Activated naive CD4-positive, alpha-beta T cell treated with anti-CD3 and anti-CD28 coated beads, Interleukin-2, amount 10 ng/mL, durations not matched to agents 7 days and 5 days (primary cell): ENCODE measurements at regions not wholly inside any gene's neighbourhood (a gene's known extent, or its start where the extent isn't known, plus 50 kb on each side); places are given as distances from the start of the nearest gene placed in this dataset.
"Not testable (repeated sequence)": the region's sequence is repeated elsewhere in the genome, so short reads cannot be mapped to it uniquely, and the experiment has no call there.

Source experiments
- CTCF ChIA-PET: fragments of 350-600 bp; sonication (Branson Sonifier 250); formaldehyde crosslinking; loops from one replicate; lab custom pipeline; 2021; ENCODE audit warnings: antibody characterized with exemption; lab: Charles Lee
- DNase-seq: peaks from one replicate; pipeline ENCODE4 v3.0.0-alpha.2; 2020
- H3K27ac Mint-ChIP-seq: one replicate; pipeline ENCODE4 v1.8.0; 2021; ENCODE audit warnings: mild to moderate bottlenecking, moderate library complexity, mixed read lengths
- H3K27me3 Mint-ChIP-seq: one replicate; pipeline ENCODE4 v1.8.0; 2021; ENCODE audit warnings: mild to moderate bottlenecking, mixed read lengths
- H3K36me3 Mint-ChIP-seq: one replicate; pipeline ENCODE4 v1.8.0; 2021; ENCODE audit warnings: mixed read lengths
- H3K4me1 Mint-ChIP-seq: one replicate; pipeline ENCODE4 v1.8.0; 2021; ENCODE audit warnings: mixed read lengths
- H3K4me3 Mint-ChIP-seq: one replicate; pipeline ENCODE4 v1.8.0; 2021; ENCODE audit warnings: mild to moderate bottlenecking, moderate library complexity, mixed read lengths
- H3K9me3 Mint-ChIP-seq: one replicate; pipeline ENCODE4 v1.8.0; 2021; ENCODE audit warnings: mixed read lengths

DNA sequence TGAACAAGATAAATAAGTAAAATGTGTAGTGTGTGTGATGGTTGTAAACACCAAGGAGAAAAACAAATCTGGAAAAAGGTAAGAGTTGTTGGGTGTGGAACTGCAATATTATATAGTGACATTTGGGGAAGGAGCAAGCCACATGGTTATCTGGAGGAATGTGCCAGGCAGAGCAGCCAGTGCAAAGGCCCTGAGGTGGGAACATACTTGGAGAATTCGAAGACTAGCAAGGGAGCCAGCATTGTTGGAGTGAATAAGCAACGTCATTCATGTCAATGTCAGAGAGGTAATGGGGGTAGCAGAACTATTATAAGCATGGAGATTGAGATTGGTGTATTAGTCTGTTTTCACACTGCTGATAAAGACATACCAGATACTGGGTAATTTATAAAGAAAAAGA, 241.5 kb upstream of the LHX5 start:
- no peak for DNase-seq
- Mint-ChIP-seq H3K27me3 (peaks cover 3% of the 10 kb centered on the region), H3K4me1 (no peaks in the 10 kb centered on the region), H3K9me3 (no peaks in the 10 kb centered on the region), H3K36me3 (no peaks in the 10 kb centered on the region), H3K4me3 (no peak overlapping the region), H3K27ac (no peak overlapping the region)
- CTCF ChIA-PET = no interaction called here

DNA sequence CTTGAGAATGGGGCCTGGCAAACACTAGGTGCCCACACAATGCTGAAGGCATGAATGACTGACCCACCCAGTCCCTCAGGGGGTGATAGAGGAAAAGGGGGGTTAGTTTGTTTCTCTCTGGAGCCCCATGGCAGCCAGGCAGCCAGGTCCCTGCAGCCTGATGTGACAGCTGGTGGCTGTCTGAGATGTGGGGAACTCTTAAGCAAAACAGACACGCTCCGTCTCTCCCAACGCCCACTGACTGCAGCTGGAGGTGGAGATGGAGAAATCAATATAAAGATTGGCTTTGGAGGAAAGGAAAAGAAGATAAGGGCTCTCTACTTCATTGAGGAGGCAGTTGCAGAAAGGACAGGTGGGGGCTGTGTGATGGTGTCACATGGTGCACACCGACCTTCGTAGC, 240.8 kb upstream of the LHX5 start:
- H3K36me3 Mint-ChIP-seq = no peaks in the 10 kb centered on the region
- no peak overlapping the region for H3K27ac Mint-ChIP-seq
- H3K4me3 Mint-ChIP-seq = no peak overlapping the region
- no peaks in the 10 kb centered on the region for H3K9me3 Mint-ChIP-seq
- peaks cover 3% of the 10 kb centered on the region for H3K27me3 Mint-ChIP-seq
- DNase-seq = no peak
- CTCF ChIA-PET = no interaction called here
- no peaks in the 10 kb centered on the region for H3K4me1 Mint-ChIP-seq

DNA sequence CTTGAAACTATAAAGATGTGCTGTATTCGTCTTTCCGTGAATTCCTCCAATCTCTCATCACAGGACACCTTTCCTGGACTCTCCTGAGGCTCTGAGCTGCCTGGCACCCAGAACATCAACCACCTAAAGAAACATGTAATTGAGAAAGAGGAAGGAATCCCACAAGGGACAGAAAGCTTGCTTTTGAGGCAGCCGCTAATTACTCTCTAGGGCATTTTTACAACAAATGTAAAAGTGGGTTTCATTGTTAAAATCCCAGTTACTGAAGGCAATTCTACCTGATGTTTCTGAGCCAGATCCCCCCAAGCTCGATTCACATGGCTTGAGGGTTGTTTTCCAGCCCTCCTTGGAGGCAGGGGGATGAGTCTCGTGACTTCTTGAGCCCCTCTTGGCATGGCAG, 238.5 kb upstream of the LHX5 start:
- Mint-ChIP-seq H3K9me3 (no peaks in the 10 kb centered on the region), H3K36me3 (no peaks in the 10 kb centered on the region), H3K27ac (no peak overlapping the region), H3K27me3 (peaks cover 3% of the 10 kb centered on the region), H3K4me3 (no peak overlapping the region), H3K4me1 (no peaks in the 10 kb centered on the region)
- CTCF ChIA-PET = no interaction called here
- no peak for DNase-seq

DNA sequence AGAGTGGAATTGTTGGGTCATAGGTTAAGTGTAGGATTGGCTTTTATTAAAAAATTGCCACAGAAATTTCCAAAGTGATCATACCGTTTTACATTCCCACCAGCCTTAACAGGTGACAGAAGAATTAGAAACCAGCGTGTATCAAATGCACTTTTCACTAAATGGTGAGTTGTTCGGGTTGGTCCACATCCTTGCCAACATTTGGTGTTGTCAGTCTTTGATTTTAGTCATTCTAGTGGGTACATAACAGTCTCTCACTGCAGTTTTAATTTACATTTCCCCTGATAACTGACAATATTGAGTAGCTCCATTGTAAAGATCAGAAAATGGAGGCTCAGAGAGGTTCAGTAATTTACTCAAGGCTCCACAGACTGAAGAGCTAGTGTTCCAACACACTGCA, 237.8 kb upstream of the LHX5 start:
- Mint-ChIP-seq H3K9me3 (no peaks in the 10 kb centered on the region), H3K27ac (no peak overlapping the region), H3K36me3 (no peaks in the 10 kb centered on the region), H3K4me3 (no peak overlapping the region), H3K27me3 (peaks cover 3% of the 10 kb centered on the region), H3K4me1 (no peaks in the 10 kb centered on the region)
- no peak for DNase-seq
- CTCF ChIA-PET = no interaction called here

DNA sequence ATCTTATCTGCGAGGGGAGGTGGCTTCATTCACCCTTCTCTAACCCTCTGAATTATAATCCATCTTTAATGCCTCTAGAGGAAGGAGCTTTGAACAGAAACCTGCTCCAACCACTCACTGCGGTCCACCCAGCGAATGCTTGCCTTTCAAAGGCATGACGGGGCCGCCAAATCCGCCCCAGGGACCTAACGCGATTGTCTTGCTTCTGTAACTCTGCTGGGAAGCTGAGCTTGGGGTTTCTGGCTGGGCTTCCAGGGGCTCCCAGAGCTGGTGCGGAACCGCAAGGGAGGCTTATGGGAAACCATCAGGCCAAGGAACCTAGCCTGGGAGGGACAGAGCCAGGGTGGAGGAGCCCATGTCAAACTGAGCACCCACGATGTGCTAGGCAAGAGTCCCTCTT, 231.2 kb upstream of the LHX5 start:
- DNase-seq = no peak
- Mint-ChIP-seq H3K4me3 (no peak overlapping the region), H3K27ac (no peak overlapping the region), H3K27me3 (peaks cover 10% of the 10 kb centered on the region), H3K9me3 (no peaks in the 10 kb centered on the region), H3K4me1 (no peaks in the 10 kb centered on the region), H3K36me3 (no peaks in the 10 kb centered on the region)
- CTCF ChIA-PET = no interaction called here

DNA sequence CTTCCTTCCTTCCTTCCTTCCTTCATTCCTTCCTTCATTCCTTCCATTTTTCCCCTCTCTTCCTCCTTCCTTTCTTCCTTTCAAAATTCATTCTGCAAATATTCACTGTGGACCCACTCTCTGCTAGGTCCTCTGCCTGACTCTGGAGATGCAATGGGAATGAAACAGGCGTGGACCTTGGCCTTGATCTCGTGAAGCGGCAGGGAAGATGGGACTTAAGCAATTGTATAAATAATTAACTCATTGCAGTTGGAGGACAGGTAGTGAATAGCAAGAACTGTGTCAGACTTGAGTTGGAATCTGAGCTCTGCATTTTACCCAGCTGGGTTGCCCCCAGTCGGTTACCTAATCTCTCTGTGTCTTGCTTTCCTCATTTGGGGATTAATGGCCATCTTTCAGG, 230.6 kb upstream of the LHX5 start:
- no peak for DNase-seq
- Mint-ChIP-seq H3K27ac (no peak overlapping the region), H3K36me3 (no peaks in the 10 kb centered on the region), H3K27me3 (peaks cover 13% of the 10 kb centered on the region), H3K4me1 (no peaks in the 10 kb centered on the region), H3K9me3 (no peaks in the 10 kb centered on the region), H3K4me3 (no peak overlapping the region)
- CTCF ChIA-PET = no interaction called here

DNA sequence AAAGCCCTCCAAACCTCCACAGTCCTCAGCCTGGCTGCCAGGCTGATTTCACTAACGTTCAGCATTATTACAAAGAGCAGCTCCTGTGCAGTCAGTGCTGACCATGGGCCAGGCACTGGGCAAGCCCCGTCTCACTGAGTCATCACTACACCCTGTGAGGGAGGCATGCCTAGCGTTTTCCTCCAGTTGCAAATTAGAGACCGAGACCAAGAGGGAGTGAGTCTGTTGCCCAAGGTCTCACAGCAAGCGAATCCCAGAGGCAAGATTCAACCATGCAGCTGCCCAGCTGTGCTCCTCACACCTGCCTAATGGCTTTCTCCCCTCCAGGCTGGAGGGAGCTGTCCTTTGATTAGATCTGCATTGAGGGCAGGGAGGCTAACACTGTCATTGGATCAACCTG, 229.3 kb upstream of the LHX5 start:
- CTCF ChIA-PET = no interaction called here

DNA sequence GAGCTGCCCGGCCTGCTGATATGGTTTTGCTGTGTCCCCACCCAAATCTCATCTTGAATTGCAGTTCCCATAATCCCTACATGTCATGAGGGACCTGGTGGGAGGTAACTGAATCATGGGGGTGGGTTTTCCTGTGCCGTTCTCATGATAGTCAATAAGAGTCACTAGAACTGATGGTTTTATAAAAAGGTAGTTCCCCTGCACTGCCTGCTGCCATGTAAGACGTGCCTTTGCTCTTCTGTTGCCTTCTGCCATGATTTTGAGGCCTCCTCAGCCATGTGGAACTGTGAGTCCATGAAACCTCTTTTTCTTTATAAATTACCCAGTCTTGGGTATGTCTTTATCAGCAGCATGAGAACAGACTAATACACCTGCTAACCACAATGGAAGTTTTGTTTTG, 228.3 kb upstream of the LHX5 start:
- peaks cover 13% of the 10 kb centered on the region for H3K27me3 Mint-ChIP-seq
- H3K27ac Mint-ChIP-seq, H3K4me3 Mint-ChIP-seq, H3K9me3 Mint-ChIP-seq, H3K36me3 Mint-ChIP-seq, H3K4me1 Mint-ChIP-seq, DNase-seq, CTCF ChIA-PET: not testable (repeated sequence)

More for the DNA sequence above, 229.3 kb upstream of the LHX5 start:
- H3K4me3 Mint-ChIP-seq = no peak overlapping the region
- no peaks in the 10 kb centered on the region for H3K4me1 Mint-ChIP-seq
- peaks cover 13% of the 10 kb centered on the region for H3K27me3 Mint-ChIP-seq
- no peak for DNase-seq
- H3K9me3 Mint-ChIP-seq = no peaks in the 10 kb centered on the region
- H3K27ac Mint-ChIP-seq = no peak overlapping the region
- no peaks in the 10 kb centered on the region for H3K36me3 Mint-ChIP-seq

DNA sequence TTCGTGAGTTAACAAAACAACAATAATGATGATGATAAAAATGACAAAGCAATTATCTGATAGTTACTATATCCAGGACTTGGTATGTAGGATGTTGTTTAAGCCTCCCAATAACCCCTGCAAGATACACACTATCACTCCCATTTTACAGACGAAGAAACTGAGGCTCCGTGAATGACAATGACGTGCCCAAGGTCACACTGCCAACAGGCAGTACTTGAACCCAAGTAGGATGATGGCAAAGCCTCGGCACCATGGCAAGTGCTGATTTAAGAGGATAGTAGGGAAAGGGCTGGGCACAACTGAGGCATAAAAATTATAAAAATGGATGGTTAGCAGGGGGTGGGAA, 226.8 kb upstream of the LHX5 start:
- Mint-ChIP-seq H3K9me3 (no peaks in the 10 kb centered on the region), H3K27me3 (peaks cover 13% of the 10 kb centered on the region), H3K27ac (no peak overlapping the region), H3K4me3 (no peak overlapping the region), H3K36me3 (no peaks in the 10 kb centered on the region), H3K4me1 (no peaks in the 10 kb centered on the region)
- CTCF ChIA-PET = no interaction called here
- no peak for DNase-seq

DNA sequence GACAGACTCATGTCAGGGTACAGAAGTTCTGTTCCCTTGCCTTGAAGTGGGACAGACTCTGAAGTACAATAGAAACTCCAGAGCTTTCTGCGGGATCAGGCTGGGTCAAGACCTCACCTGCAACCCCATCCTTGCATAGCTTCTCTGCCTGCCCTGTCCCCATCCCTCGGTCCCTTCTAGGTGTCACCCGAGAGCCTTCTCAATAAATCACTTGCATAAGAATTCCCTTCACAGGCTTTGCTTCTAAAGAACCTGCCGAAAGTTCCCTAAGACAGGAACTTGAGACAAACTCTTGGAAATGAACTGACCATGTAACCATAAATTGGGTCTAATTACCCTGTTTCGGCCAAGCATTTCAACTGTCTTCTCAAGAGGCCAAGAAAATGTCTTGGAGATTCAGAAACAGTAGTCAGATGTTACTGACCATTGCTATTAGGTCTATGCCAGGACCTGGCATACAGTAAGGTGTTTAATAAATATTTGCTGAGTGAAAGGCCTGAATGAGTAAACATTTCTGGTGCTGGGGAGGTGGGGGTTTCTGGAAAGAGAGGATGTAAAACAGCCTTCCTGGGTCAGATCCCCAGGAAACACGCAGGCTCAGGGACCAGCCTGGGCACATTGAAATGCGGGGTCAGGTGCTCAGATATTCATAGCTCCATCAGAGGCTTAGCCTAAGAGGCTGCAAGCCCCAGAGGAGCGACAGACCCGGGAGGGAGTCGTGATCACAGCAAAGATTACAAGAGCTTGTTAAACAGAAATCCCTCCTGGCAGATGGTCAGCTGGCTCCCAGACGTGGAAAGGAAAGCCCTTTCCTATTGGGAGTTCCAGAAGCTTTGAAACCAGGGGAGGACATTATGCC, 226.2 kb upstream of the LHX5 start:
- Mint-ChIP-seq H3K36me3 (no peaks in the 10 kb centered on the region), H3K27ac (no peak overlapping the region), H3K4me1 (no peaks in the 10 kb centered on the region), H3K27me3 (peaks cover 13% of the 10 kb centered on the region), H3K9me3 (no peaks in the 10 kb centered on the region), H3K4me3 (no peak overlapping the region)
- CTCF ChIA-PET = no interaction called here
- DNase-seq = no peak

DNA sequence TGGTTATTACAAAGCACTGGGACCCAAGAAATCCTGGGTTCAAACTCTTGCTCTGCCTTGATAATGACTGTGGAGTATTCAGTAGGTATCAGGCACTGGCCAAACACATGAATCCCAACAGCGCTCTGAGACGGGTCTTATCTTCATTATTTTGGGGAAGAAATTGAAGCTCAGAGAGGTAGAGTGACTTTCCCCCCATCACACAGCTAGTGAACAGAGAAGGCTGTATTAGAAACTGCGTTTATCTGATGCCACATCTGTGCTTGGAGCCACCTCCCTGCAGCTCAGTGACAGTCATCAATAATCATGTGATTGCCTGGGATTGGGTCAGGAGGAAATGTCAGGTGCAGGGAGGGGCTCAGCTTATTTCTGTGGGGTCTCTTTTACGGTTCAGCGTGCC, 225.4 kb upstream of the LHX5 start:
- Mint-ChIP-seq H3K9me3 (no peaks in the 10 kb centered on the region), H3K36me3 (no peaks in the 10 kb centered on the region), H3K4me3 (no peak overlapping the region), H3K27me3 (peaks cover 13% of the 10 kb centered on the region), H3K4me1 (no peaks in the 10 kb centered on the region), H3K27ac (no peak overlapping the region)
- CTCF ChIA-PET = no interaction called here
- no peak for DNase-seq

DNA sequence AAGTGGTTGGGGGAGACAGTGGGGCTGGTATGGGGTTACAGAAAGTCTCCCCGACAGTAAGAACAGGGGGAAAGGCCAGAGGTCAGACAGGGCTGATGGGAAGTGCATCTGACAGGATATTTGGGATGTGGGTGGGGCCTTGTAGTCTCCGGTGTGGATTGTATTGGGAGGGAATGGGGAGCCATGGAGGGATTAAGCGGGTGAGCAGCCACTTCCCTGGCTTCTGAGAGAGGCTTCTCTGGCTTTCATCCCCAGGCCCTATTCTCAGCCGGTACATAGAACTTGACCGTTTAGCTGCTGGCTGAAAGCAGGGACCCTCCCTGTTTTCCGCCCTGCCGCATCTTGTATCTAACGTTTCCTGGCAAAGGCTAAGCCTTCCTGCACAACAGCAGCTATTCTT, 222.0 kb upstream of the LHX5 start:
- H3K4me1 Mint-ChIP-seq = no peaks in the 10 kb centered on the region
- no peak overlapping the region for H3K4me3 Mint-ChIP-seq
- peaks cover 7% of the 10 kb centered on the region for H3K27me3 Mint-ChIP-seq
- CTCF ChIA-PET = no interaction called here
- H3K9me3 Mint-ChIP-seq = no peaks in the 10 kb centered on the region
- no peak for DNase-seq
- H3K36me3 Mint-ChIP-seq = no peaks in the 10 kb centered on the region
- H3K27ac Mint-ChIP-seq = no peak overlapping the region

DNA sequence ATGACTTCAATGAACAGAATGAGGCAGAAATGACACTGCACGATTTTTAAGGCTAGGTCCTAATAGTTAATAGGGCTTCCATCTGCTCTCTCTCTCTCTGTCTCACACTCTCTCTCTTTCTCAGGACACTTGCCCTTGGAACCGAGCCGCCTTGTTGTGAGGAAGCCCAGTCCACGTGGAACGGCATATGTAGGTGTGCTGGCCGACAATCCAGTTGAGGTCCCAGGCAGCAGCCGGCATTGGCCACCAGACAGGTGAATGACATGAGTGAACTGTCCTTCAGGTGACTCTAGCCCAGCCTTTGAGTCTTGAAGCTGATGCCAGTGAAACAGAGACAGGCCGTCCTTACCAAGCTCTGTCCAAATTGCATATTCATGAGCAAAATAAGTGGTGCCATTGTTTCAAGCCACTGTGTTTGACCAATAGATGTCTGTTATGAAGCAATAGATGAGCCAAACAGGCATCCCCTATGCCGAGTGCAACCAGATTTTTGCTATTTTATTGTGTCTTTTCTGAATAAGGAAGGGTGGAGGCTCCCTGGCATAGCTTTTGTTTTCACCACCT, 217.5 kb upstream of the LHX5 start:
- Mint-ChIP-seq H3K4me1 (no peaks in the 10 kb centered on the region), H3K36me3 (no peaks in the 10 kb centered on the region), H3K4me3 (no peak overlapping the region), H3K27ac (no peak overlapping the region), H3K9me3 (no peaks in the 10 kb centered on the region), H3K27me3 (no peaks in the 10 kb centered on the region)
- CTCF ChIA-PET = no interaction called here
- no peak for DNase-seq

DNA sequence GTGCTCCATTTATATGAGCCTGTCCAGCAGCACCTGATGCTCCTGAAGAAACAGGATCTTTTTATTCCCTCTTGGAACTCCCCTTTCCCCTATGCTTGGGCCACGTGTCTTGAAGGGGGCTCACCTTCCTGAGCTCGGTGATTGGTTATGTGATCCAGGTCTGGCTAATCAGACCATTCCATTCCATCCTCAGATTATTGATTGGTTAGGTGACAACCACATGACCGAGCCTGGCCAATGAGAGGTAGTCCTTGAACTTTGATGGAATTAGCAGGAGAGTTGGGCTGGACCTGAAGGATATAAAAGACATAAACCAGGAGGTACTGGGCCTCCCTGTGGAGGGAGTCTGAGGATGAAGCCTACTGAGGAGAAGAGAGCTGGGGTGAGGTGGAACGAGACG, 216.6 kb upstream of the LHX5 start:
- Mint-ChIP-seq H3K4me3 (no peak overlapping the region), H3K27me3 (no peaks in the 10 kb centered on the region), H3K36me3 (no peaks in the 10 kb centered on the region), H3K9me3 (no peaks in the 10 kb centered on the region), H3K27ac (no peak overlapping the region), H3K4me1 (no peaks in the 10 kb centered on the region)
- CTCF ChIA-PET = no interaction called here
- no peak for DNase-seq

DNA sequence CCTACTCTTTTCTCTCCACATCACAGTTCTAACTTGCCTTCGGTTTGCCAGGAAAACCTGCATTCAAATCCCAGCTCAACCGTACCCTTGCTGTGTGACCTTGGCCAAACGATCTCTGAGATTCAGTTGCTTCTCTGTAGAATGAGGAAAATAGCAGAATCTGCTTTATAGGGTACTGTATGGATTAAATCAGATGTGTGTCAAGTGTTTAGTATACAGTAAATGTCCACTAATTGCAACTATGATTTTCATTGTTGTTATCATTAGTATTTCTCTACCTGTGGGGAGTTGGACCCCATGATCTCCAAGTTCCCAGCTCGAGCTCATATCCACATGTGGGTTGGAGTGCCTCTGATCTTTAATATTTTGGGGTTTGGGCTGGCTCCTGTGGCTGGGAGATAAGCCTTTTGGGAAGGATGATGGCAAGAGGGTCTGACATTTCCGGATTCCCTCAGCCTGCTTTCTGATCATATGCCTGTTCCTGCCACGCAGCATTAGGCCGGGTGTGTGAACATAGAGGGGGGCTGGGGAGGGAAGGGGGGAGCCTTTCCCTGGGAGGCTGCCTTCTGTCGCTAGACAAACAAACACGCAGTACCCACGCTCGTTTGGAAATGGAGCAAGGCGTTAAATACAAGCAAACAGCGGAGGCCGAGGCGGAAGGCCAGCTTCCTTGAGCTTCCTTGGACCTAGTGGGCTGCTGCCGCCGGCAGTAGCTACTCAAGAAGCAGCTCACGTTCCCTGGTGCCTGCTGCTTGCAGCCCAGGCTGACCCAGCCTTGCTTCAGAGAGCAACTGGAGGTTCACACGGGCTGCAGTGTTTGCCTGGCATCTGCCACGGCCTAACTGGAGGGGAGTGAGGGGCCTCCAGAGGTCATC, 213.5 kb upstream of the LHX5 start:
- CTCF ChIA-PET = no interaction called here
- no peak overlapping the region for H3K4me3 Mint-ChIP-seq
- DNase-seq = no peak
- no peaks in the 10 kb centered on the region for H3K27me3 Mint-ChIP-seq
- no peak overlapping the region for H3K27ac Mint-ChIP-seq
- no peaks in the 10 kb centered on the region for H3K36me3 Mint-ChIP-seq
- H3K9me3 Mint-ChIP-seq = no peaks in the 10 kb centered on the region
- H3K4me1 Mint-ChIP-seq = no peaks in the 10 kb centered on the region
